LNCaP clone FGC (cell line): ENCODE measurements at regions not wholly inside any gene's neighbourhood (a gene's known extent, or its start where the extent isn't known, plus 50 kb on each side); places are given as distances from the start of the nearest gene placed in this dataset.
"Not testable (repeated sequence)": the region's sequence is repeated elsewhere in the genome, so short reads cannot be mapped to it uniquely, and the experiment has no call there.

Experiments
- DNase-seq: peaks from one replicate; pipeline ENCODE4 v3.0.0-alpha.2; 2011; ENCODE audit warnings: low read depth
- H3K4me3 ChIP-seq: 2 replicates; pipeline ENCODE4 v1.5.1; 2011; ENCODE audit warnings: mild to moderate bottlenecking, low read depth, low read length, control low read depth
- CTCF ChIP-seq: IDR thresholded peaks from 2 replicates; pipeline ENCODE4 v1.5.1; 2012; ENCODE audit warnings: mild to moderate bottlenecking; ENCODE audit not compliant: control insufficient read depth, insufficient read depth; ENCODE audit errors: extremely low read depth

- H3K4me3 ChIP-seq, result no peak overlapping the region
- no peak for TF ChIP-seq CTCF
- DNase-seq, result no peak
Measured at GRCh38 chr7:45259227-45259596, 101.6 kb downstream of the RAMP3 start.

- no peak overlapping the region for H3K4me3 ChIP-seq
- peak; percentile 99 for TF ChIP-seq CTCF
- peak; percentile 6 for DNase-seq
Measured at GRCh38 chr7:45259966-45260646, 102.5 kb downstream of the RAMP3 start.

- H3K4me3 ChIP-seq, result no peak overlapping the region
- no peak for TF ChIP-seq CTCF
- DNase-seq, result no peak
Measured at GRCh38 chr7:45267262-45267661, 109.7 kb downstream of the RAMP3 start.

GRCh38 chr7:45268013-45268412 is 110.4 kb downstream of the RAMP3 start:
- no peak for TF ChIP-seq CTCF
- no peak for DNase-seq
- no peak overlapping the region for H3K4me3 ChIP-seq

- no peak for DNase-seq
- no peak for TF ChIP-seq CTCF
- H3K4me3 ChIP-seq, result no peak overlapping the region
Measured at GRCh38 chr7:45269192-45269591, 111.6 kb downstream of the RAMP3 start.

- no peak overlapping the region for H3K4me3 ChIP-seq
- no peak for DNase-seq
- TF ChIP-seq CTCF, result no peak
Measured at GRCh38 chr7:45278763-45279398, 121.3 kb downstream of the RAMP3 start.

GRCh38 chr7:45289611-45290010 is 132.0 kb downstream of the RAMP3 start:
- not testable (repeated sequence) for H3K4me3 ChIP-seq, DNase-seq
